GM12864 (cell line): ENCODE measurements at regions not wholly inside any gene's neighbourhood (a gene's known extent, or its start where the extent isn't known, plus 50 kb on each side); places are given as distances from the start of the nearest gene placed in this dataset.

Experiments used
- DNase-seq: peaks from one replicate; pipeline ENCODE4 v3.0.0-alpha.2; 2011; ENCODE audit warnings: low read depth
- H3K4me3 ChIP-seq: 2 replicates; pipeline ENCODE4 v1.5.1; 2011; ENCODE audit warnings: mild to moderate bottlenecking, low read depth, low read length, control low read depth
- CTCF ChIP-seq: IDR thresholded peaks from 2 replicates; pipeline ENCODE4 v1.5.1; 2011; ENCODE audit warnings: low read depth, mild to moderate bottlenecking, moderate library complexity, low read length, control low read depth, inconsistent platforms; ENCODE audit errors: missing control alignments

- no peak for DNase-seq
- no peak for TF ChIP-seq CTCF
- no peak overlapping the region for H3K4me3 ChIP-seq
Measured at GRCh38 chr5:68383888-68384310, 168.3 kb downstream of the PIK3R1 start.

- DNase-seq = no peak
- no peak for TF ChIP-seq CTCF
- no peak overlapping the region for H3K4me3 ChIP-seq
Measured at GRCh38 chr5:68384936-68385594, 169.5 kb downstream of the PIK3R1 start.

GRCh38 chr5:68385936-68386335, 170.4 kb downstream of the PIK3R1 start:
- TF ChIP-seq CTCF = no peak
- DNase-seq = no peak
- no peak overlapping the region for H3K4me3 ChIP-seq

GRCh38 chr5:68387074-68387796, 171.7 kb downstream of the PIK3R1 start:
- no peak for TF ChIP-seq CTCF

GRCh38 chr5:68389618-68390017, 174.1 kb downstream of the PIK3R1 start:
- no peak for TF ChIP-seq CTCF
- DNase-seq = no peak
- H3K4me3 ChIP-seq = no peak overlapping the region

More at GRCh38 chr5:68387074-68387796, 171.7 kb downstream of the PIK3R1 start:
- no peak overlapping the region for H3K4me3 ChIP-seq
- no peak for DNase-seq

- no peak for DNase-seq
- no peak for TF ChIP-seq CTCF
- H3K4me3 ChIP-seq = no peak overlapping the region
Measured at GRCh38 chr5:68392617-68393016, 177.1 kb downstream of the PIK3R1 start.
